Aorta (tissue), 5 donors: ENCODE measurements at regions not wholly inside any gene's neighbourhood (a gene's known extent, or its start where the extent isn't known, plus 50 kb on each side); places are given as distances from the start of the nearest gene placed in this dataset.

Experiments used
- ATAC-seq: fragments of 200-7000 bp; cut with Tn5 transposase; one replicate; pipeline ENCODE4 v1.9.1; 2022; ENCODE audit warnings: moderate library complexity; ENCODE audit not compliant: low FRiP score
- DNase-seq, 2 donors: peaks; one replicate each; pipeline ENCODE4 v3.0.0-alpha.2; 2020
- H3K27ac ChIP-seq, 2 donors: one replicate each; pipeline ENCODE4 v1.5.1; 2013; ENCODE audit warnings: low read length in 2 of 2, mild to moderate bottlenecking in 2 of 2, moderate library complexity in 2 of 2, control low read depth in 1 of 2, inconsistent platforms in 1 of 2, low read depth in 1 of 2
- H3K27me3 ChIP-seq, 2 donors: one replicate each; pipeline ENCODE4 v1.6.1; 2013; ENCODE audit warnings: control low read depth in 1 of 2, low read length in 1 of 2, mild to moderate bottlenecking in 1 of 2, moderate library complexity in 1 of 2; ENCODE audit not compliant: insufficient read depth in 2 of 2, control insufficient read depth in 1 of 2
- H3K36me3 ChIP-seq, 2 donors: one replicate each; pipeline ENCODE4 v1.6.1; 2013; ENCODE audit warnings: control low read depth in 1 of 2, low read length in 1 of 2, mild to moderate bottlenecking in 1 of 2; ENCODE audit not compliant: insufficient read depth in 2 of 2, control insufficient read depth in 1 of 2
- H3K4me1 ChIP-seq, 2 donors: one replicate each; pipeline ENCODE4 v1.6.1; 2013; ENCODE audit warnings: low read length in 2 of 2, control low read depth in 1 of 2, mild to moderate bottlenecking in 1 of 2, moderate library complexity in 1 of 2; ENCODE audit not compliant: insufficient read depth in 2 of 2, control insufficient read depth in 1 of 2
- H3K4me3 ChIP-seq, 2 donors: one replicate each; pipeline ENCODE4 v1.5.1; 2013; ENCODE audit warnings: low read length in 2 of 2, control low read depth in 1 of 2, mild to moderate bottlenecking in 1 of 2
- H3K9me3 ChIP-seq: one replicate; pipeline ENCODE4 v1.6.1; 2013; ENCODE audit warnings: mild to moderate bottlenecking, low read length; ENCODE audit not compliant: control insufficient read depth
- WGBS, 2 donors: extraction: QIAGEN DNeasy Blood & Tissue Kit; methylation state at CpG; one replicate each; pipeline ENCODE4 v1.1.7; 2013; 5-methylcytosine and 5-hydroxymethylcytosine counted together
- intact Hi-C, 2 donors: fragments of 100-400 bp; cut with DNase I; formaldehyde crosslinking; loops; one replicate each; pipeline versions ENCODE4 v1.14.2 to v1.15.0; 2022
- donor health status: healthy with polysubstance abuse.
- donor health status: Bipolar disorder and iron deficiency.
- donor health status: DM: no; HTN: no; CAD: no.
- donor health status: DM: no; HTN: no; CAD: no.
- donor health status: DM: yes; HTN: yes; CAD: no.

DNA sequence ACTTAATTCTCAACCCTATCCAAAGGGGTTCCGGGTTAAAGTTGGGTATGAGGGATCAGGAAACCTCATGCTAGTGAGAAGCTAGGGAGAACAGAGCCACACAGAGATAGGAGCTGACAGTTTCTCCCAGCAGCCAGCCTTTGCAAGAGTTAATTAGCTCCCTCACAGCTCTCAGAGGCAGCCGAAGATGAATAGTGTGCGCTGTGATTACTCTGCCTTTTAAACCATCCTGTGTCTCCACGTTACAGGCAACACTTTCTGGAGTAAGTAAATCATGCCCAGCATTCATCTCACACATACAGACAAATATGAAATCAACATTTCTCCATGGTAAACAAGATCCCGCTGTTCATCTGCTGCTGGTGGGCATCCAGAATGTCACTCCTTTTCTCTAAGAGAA lies 429.6 kb downstream of the INSC start:
- intact Hi-C loops, result loop anchor here in 1 of 2 donors (10.0 kb wide), 1 partner anchor 60 kb away; no protein-coding TSS in a partner anchor
- Histone ChIP-seq H3K4me1 (no peaks in the 10 kb centered on the region), H3K27me3 (no peaks in the 10 kb centered on the region), H3K9me3 (peaks cover 1% of the 10 kb centered on the region), H3K4me3 (no peak overlapping the region), H3K27ac (no peak overlapping the region), H3K36me3 (no peaks in the 10 kb centered on the region)
- 64 to 70% methylated on average over 5 of the region's 5 CpGs for WGBS, 2 donors
- no peak for DNase-seq
- ATAC-seq, result no peak

DNA sequence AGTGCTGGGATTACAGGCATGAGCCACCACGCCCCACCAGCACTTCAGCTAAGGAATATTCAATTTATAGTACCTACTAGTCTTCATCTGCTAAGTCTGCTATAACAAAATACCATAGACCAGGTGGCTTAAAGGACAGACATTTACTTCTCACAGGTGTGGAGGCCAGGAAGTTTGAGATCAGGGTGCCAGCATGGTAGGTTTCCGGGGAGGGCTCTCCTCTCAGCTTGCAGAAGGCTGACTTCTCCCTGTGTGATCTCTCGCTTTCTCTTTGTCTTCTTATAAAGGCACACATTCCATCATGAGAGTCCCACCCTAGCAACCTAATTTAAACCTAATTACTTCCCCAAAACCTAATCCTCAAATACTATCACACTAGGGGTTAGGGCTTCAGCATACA lies 433.0 kb downstream of the INSC start:
- H3K27me3 ChIP-seq, result no peaks in the 10 kb centered on the region
- no peak overlapping the region for H3K4me3 ChIP-seq
- intact Hi-C loops, result loop anchor here in 1 of 2 donors (10.0 kb wide), 1 partner anchor 57 kb away; no protein-coding TSS in a partner anchor
- DNase-seq (no peak), ATAC-seq (no peak)
- H3K4me1 ChIP-seq, result no peaks in the 10 kb centered on the region
- no peak overlapping the region for H3K27ac ChIP-seq
- H3K36me3 ChIP-seq, result no peaks in the 10 kb centered on the region
- 56 to 88% methylated on average over 3 of the region's 3 CpGs for WGBS, 2 donors
- H3K9me3 ChIP-seq, result no peaks in the 10 kb centered on the region

DNA sequence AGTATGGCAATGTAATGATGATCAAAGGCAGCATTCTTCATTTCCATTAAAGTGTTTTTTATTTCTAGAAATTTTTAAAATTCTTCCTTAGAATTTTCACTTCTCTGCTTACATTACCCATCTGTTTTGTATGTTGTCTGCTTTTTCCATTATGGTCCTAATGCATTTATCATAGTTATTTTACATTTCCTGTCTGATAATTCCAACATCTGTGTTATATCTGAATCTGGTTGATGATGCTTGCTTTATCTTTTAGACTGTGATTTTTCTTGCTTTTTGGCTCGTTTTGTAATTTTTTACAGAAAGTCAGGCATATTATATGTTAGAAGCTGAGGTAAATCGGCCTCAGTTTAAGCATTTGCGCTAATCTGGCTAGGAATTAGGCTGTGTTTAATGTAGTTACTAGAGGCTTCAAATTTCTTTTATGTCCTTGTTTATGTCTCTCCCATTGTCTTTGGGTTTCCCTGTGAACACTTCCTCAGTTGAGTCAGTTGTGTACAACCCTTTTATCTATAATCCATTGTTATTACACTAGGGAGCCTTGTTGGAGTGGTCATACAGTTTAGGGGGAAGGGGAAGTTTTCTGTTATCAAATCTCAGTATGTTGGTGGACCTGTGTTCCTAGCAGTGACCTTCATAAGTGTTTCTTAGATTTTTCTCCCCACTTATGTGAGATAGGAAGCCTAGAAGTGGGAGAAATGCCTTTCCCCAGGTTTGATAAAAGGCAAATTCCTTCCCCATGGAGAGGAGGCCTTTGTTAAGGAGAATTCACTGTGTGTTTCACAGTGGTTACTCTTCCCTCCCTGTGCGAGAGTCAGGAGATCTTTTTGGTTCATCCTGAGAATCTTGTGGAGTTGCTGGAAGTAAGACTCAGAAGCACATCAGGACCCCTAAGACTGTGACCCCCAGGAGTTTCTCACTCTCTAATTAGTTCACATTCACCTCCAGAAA lies 437.5 kb downstream of the INSC start:
- H3K4me1 ChIP-seq, result peaks cover 0 to 2% of the 10 kb centered on the region in 2 donors
- ATAC-seq (no peak), DNase-seq (no peak)
- peaks cover 0 to 1% of the 10 kb centered on the region in 2 donors for H3K27me3 ChIP-seq
- WGBS, 2 donors, result 73 to 79% methylated on average over 4 of the region's 4 CpGs
- intact Hi-C loops, result no loop called here
- H3K9me3 ChIP-seq, result no peaks in the 10 kb centered on the region
- no peaks in the 10 kb centered on the region for H3K36me3 ChIP-seq
- no peak overlapping the region for H3K4me3 ChIP-seq
- H3K27ac ChIP-seq, result no peak overlapping the region

DNA sequence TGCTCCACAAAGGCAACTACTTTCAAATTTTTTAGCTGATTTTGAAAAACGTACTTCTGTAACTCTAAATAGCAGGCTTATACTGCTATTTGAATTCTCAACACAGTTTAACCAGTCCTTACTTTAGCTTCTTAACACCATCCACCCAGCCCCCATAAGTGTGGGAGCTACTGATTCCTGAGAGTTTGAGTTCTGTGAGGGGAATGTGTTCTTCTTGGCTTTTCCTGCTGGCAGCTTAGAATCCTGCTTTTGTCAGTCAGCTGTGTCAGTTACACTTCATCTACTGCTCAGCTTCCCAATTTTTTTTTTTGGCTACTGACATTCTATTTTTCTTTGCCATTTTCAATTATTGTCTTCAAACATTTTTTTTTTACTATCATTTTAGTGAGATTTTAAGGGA lies 440.4 kb downstream of the INSC start:
- H3K4me1 ChIP-seq, result peaks cover 0 to 2% of the 10 kb centered on the region in 2 donors
- 13 to 35% methylated on average over 1 of the region's 1 CpG for WGBS, 2 donors
- no peaks in the 10 kb centered on the region for H3K9me3 ChIP-seq
- intact Hi-C loops, result no loop called here
- H3K4me3 ChIP-seq, result no peak overlapping the region
- DNase-seq, result no peak
- no peak overlapping the region for H3K27ac ChIP-seq
- no peak for ATAC-seq
- H3K27me3 ChIP-seq, result peaks cover 0 to 1% of the 10 kb centered on the region in 2 donors
- H3K36me3 ChIP-seq, result no peaks in the 10 kb centered on the region

DNA sequence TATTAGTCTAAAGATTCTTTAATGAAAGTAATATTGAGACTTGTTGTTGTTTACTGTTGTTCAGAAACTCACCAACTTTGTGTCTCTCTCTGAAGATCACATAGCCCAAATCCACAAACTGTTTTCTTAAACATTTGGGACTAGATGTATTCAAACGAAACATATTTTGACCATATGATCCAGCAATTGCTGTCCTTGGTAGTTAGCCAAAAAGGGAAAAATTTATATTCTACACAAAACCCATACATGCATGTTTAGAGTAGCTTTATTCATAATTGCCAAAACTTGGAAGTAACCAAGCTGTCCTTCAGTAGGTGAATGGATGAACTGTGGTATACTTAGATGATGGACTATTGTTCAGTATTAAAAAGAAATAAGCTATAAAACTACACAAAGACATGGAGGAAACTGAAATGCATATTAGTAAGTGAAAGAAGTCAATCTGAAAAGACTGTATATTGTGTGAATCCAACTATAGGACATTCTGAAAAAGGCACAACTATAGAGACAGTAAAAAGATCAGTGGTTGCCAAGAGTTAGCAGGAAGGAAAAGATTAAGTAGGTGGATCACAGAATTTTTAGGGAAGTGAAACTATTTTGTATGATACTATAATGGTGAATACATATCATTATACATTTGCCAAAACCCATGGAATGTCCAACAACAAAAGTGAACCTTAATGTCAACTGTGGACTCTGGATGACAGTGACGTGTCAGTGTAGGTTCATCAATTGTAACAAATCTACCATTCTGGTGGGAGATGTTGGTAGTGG lies 442.9 kb downstream of the INSC start:
- WGBS, 2 donors, result 51 to 57% methylated on average over 2 of the region's 2 CpGs
- peaks cover 0 to 1% of the 10 kb centered on the region in 2 donors for H3K27me3 ChIP-seq
- peaks cover 0 to 2% of the 10 kb centered on the region in 2 donors for H3K4me1 ChIP-seq
- no peak overlapping the region for H3K27ac ChIP-seq
- intact Hi-C loops, result no loop called here
- H3K4me3 ChIP-seq, result no peak overlapping the region
- H3K9me3 ChIP-seq, result no peaks in the 10 kb centered on the region
- H3K36me3 ChIP-seq, result no peaks in the 10 kb centered on the region
- DNase-seq, result no peak
- ATAC-seq, result no peak

DNA sequence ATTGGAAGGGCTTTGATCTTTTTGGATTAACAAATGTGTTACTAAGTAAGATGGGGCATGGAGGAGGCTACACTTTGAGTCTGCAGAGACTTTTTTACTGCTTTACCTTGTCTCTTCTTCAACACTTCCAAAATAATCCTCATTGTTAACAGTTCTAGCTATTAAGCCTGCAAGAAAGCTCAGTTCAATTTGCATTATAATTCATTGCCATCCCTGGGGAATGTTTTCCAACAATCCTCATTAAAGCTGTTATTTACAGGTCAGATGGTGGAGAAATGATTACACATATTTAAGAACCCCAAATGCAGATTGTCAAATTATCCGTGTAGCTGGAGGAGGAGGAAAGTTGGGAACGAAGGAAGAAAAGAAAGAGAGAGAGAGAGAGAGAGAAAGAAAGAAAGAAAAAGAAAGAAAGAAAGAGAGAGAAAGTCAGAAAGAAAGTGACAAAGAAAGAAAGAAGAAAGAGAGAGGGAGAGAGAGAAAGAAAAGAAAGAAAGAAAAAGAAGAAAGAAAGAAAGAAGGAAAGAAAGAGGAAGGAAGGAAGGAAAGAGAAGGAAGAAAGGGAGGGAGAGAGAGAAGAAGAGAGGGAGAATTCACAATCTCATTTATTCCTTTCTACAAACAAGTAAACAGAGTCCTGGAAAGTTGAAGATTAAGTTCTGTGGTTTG lies 443.9 kb downstream of the INSC start:
- intact Hi-C loops, result no loop called here
- Histone ChIP-seq H3K9me3 (no peaks in the 10 kb centered on the region), H3K4me1 (peaks cover 0 to 2% of the 10 kb centered on the region in 2 donors), H3K27ac (no peak overlapping the region), H3K4me3 (no peak overlapping the region), H3K27me3 (peaks cover 0 to 1% of the 10 kb centered on the region in 2 donors), H3K36me3 (no peaks in the 10 kb centered on the region)
- ATAC-seq (no peak), DNase-seq (no peak)
- WGBS, 2 donors, result 21 to 25% methylated on average over 2 of the region's 2 CpGs

DNA sequence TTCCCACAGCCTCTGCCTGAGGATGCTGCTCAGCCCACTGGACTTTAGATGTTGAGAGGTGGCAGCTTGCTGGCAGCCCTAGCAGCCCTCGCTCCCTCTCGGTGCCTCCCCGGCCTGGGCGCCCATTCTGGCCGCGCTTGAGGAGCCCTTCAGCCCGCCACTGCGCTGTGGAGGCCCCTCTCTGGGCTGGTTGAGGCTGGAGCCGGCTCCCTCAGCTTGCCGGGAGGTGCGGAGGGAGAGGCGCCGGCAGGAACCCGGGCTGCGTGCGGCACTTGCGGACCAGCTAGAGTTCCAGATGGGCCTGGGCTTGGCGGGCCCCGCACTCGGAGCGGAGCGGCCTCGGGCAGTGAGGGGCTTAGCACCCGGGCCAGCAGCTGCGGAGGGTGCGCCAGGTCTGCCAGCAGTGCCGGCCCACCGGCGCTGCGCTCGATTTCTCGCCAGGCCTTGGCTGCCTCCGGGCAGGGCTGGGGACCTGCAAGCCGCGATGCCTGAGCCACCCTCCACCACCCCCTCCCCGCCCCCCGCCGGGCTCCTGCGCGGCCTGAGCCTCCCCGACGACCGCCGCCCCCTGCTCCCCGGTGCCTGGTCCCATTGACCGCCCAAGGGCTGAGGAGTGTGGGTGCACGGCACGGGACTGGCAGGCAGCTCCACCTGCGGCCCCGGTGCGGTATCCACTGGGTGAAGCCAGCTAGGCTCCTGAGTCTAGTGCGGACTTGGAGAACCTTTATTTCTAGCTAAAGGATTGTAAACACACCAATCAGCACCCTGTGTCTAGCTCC lies 446.2 kb downstream of the INSC start:
- Histone ChIP-seq H3K9me3 (no peaks in the 10 kb centered on the region), H3K4me3 (no peak overlapping the region), H3K36me3 (no peaks in the 10 kb centered on the region), H3K27ac (no peak overlapping the region), H3K4me1 (no peaks in the 10 kb centered on the region), H3K27me3 (peaks cover 0 to 1% of the 10 kb centered on the region in 2 donors)
- intact Hi-C loops, result no loop called here
- DNase-seq (no peak), ATAC-seq (no peak)
- WGBS, 2 donors, result 95 to 96% methylated on average over 39 to 52 of the region's 52 CpGs

DNA sequence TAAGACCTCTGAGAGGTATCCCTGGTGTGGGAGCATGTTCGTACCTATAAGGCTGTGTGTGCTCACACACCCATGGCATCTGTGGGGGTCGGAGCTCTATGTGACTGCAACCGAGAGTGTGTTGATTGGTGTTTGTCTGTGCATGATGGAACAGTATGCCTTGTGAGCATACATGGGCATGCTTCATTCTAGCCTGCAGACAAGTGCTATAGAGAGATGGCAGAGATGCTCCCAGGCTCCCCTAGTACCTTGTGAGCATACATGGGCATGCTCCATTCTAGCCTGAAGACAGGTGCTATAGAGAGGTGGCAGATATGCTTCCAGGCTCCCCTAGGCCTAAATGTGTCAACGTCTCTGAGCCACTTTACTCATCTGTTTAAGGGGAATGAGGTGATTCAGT lies 447.5 kb downstream of the INSC start:
- Histone ChIP-seq H3K4me1 (no peaks in the 10 kb centered on the region), H3K9me3 (no peaks in the 10 kb centered on the region), H3K27ac (no peak overlapping the region), H3K27me3 (no peaks in the 10 kb centered on the region), H3K36me3 (no peaks in the 10 kb centered on the region), H3K4me3 (no peak overlapping the region)
- intact Hi-C loops, result no loop called here
- no peak for ATAC-seq
- DNase-seq, result no peak
- WGBS, 2 donors, result 90 to 94% methylated on average over 4 of the region's 4 CpGs
